OCI-M1 (cell line): ENCODE measurements at regions not wholly inside any gene's neighbourhood (a gene's known extent, or its start where the extent isn't known, plus 50 kb on each side); places are given as distances from the start of the nearest gene placed in this dataset.

Source experiments
- DNase-seq: peaks from one replicate; lab custom pipeline; 2025; lab: John Stamatoyannopoulos, UW

DNA sequence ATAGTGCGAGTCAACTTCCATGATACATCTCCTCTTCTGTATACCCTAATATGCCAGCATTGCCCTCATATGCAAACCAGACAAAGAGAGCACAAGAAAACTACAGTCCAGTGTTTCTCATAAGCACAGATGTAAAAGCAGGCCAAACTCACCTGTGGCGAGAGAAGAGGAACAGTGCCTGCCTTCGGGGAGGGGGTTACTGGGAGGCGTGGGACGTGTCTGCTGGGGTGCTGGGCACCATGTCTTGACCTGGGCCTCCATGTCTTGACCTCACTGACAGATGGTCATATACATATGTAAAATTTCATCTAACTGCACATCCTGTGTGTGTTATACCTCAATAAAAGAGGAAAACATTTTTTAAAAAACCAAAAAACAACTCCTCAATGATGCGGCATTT is 159.3 kb upstream of the PPP1R26 start:
- DNase-seq = no peak

DNA sequence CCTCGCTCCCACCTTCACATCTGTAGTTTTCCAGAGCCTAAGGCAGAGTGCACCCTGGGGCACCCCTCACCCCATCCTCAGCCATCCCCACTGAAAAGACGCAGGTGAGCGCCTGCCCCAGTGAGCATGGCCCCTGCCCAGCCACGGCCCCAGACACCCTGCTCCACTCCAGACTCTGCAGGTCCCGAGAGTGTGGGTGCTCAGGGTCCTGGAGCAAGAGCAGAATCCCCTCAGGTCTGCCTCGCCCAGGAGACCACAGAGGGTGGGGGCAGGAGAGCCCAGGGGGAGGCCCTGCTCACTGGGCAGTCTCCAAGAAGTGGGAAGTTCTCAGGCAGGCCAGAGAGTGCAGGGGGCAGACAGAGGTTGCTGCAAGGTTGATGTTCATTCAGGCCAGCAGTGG is 158.6 kb upstream of the PPP1R26 start:
- DNase-seq = no peak

DNA sequence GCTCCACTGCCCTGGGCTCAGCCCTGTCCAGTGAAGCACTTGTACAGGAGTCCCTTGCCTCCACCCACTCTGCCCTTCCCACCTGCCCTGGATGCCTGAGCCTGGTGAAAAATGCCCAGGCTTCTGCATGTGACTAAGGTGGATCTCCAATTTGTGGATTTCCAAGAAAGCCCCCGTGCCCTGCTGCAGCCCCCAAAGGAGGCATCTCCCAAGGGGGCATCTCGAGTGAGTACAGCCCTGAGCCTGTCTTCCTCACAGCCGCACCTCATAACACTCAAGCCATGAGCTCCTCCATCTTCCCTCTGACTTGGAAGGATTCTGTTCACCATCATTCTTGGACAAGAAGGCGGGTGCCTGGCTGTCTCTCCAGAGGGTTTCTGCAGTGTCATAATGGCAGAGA is 158.0 kb upstream of the PPP1R26 start:
- no peak for DNase-seq

DNA sequence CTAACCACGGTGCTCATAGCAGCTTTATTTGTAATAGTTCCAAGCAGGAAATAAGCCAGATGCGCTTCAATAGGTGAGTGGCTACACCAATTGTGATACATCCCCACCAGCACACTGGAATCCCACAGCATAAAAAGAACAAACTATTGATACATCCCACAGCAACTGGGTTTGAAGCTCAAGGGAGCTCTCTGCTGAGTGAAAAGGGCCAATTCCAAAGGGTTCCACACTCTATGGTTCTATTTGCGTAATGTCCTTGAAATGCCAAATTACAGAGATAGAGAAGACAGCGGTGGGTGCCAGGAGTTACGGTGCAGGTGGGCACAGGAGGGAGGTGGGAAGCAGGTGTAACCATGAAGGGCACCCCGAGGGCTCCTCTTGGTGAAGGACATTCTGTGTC is 155.3 kb upstream of the PPP1R26 start:
- no peak for DNase-seq

DNA sequence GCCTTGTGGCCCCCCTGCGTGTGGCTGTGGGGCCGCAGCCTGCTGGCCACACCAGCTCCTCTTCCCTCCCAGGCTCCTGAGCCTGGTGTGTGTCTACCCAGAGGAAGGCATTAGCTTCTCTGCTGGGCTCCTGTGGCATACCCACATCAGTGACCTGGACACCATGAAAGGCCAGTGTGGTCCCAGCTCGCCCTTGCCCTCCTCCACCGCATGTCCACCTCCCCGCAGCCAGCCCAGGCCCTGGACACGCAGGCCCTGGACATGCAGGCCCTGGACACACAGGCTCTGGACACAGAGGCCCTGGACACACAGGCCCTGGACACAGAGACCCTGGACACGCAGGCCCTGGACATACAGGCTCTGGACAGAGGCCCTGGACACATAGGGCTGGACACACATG is 153.4 kb upstream of the PPP1R26 start:
- DNase-seq = no peak

DNA sequence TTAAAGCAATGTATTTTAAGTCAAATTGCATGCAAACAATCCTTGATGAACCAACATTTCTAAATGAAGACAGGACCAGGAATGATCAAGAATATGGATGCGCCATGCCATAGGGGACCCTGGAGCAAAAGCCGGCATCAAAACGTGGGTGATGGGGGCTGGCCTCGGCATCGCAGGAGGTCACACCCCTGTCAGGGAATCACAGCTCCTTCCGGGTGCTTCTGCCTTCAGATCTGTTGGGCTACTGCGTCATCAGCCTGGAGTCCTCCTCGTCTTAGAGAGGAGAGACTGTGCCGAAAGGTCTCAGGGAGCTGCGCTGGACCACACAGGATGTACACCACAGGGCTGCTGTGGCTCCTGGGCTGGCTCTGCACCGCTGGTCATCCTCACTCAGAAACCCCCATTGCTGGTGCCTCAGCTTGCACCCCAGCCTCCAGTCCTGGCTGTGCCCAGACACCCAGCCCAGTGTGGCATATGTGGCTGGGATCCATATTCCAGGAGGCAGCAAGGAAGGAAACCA is 152.9 kb upstream of the PPP1R26 start:
- DNase-seq = no peak

DNA sequence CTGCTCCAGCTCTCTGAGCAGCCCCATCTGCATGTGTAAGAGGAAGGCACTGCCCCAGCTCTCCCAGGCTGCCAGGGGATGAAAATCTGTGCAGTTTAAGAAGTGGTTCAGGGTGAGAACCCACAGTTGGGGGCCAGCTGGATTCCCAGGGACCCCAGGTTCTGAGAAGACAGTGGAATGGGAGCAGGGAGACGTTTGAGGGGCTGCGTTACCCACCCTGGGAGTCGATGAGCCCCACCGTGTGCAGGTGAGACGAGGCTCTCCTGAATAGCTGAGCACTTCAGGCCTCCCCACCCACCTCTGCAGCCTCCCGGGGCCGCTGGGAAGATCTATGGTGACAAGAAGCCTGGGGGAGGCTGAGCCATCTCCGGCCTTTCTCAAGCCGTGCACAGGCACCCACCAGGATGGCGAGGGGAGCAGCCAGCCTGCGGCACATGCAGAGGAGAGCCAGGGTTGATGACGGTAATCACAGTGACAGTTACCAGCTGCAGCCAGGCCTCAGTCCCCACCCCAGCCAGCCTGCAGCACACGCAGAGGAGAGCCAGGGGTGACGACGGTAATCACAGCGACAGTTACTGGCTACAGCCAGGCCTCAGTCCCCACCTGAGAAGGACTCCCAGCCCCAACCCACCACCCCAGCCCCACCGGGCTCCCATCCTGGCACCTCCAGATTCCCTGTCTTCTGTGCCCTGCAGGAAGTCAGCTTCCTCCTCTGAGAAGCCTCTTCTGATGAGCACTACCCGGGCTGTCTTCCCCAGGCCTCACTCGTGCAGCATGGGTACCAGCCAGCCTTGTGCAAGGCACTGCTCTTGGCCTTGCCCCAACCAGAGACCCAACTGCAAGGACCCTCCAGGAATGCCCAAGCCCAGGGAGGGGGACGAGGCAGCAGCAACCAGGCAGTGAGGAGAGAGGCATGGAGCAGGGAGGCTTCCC is 150.8 kb upstream of the PPP1R26 start:
- no peak for DNase-seq

DNA sequence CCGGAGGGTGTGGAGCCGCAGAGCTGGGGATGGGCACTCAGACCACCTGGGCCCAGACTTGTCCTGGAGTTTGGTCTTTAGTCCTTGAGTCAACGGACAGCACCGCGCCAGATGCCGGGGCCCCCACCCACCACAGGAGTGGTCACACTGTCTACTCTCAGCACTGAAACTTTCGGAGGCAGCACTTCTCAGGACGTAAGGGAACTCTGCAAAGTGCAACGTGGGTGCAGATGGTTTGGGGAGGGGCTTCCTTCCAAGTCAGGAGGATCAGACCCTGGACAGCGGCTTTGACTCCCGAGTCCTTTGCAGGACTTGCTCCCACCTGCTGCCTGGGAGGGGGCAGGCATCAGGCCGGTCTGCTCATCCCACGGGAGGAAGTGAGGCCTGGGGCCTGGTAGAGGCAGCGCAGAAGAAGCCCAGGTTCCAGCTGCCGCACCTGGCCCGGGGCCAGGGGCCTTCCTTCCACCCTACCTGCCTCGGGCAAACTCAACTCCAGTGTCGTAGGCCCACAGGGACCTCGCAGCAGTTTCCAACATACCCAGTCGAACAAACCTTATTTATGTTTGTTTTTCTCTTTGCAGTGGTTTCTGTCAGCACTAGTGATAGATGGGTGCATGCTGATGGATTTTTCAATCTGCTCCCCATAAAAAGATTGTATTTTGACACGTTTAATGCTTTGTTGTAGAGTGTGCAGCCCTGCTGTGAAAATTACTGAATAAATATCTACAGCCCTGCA is 149.8 kb upstream of the PPP1R26 start:
- DNase-seq = no peak

DNA sequence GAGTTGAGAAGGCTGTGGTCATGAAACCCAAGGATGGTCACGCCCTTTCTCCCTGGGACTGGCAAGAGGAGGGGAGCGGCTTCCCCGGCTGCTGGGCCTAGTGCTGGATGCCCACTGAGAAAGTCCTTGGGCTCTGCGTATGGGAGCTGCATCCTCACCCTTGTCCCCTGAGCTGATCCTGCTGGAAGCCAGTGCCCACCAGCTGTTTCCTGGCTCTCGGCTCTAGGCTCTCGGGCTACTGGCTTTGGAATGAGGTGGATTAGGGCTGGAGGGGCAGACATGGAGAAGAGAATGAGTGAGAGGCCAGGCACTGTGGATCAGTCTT is 149.3 kb upstream of the PPP1R26 start:
- DNase-seq = no peak

DNA sequence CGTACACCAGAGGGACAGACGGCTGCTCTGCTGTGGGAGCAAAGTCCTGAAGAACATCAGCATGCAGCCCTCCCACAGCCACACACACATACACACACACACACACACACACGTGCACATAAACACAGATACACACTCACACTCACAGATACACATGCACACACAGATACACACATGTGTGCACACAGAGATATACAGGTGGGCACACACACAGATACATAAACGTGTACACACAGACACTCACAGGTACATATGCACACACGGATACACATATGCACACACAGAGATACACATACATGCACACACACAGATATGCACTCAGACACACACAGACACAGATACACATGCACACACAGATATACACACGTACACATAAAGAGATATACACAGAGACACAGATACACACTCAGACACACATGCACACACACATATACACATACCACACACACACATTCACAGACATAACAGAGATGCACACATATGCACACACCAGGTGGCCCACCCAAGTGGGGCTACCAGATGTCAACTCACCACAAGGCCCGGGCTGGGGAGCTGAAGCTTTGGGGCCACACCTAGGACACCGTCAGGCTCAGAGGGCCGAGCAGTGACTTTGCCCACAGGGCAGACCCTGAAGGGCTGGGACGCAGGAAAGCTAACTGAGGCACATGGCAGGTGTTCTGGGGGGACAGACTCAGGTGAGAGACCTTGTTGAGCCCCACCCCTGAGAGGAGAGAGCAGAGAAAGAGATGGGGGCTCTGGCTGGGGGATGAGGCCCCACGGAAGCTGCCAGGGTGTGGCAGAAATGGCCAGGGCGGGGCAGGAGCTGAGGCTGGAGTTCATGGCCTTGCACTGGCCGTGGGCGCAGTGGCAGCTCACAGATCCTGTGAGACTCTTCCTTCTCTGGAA is 148.6 kb upstream of the PPP1R26 start:
- DNase-seq = no peak

DNA sequence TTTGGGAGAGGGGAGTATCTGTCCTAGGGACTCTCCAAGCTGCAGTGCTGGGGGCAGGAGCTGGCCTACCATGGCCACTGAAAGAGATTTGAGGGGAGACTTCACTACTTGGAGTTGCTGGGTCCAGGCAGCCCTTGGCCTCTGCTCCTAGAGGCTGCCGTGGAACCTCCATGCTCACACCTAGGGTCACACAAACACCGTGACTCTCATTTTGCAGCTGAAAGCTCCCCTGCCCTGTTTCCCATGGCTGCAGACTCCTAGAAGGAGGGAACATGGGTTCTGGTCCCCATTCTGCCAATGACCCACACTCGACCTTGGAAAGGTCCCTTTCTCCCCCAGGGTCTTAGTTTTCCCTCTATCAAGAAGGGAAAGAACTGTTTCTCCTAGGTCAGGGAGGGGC is 147.1 kb upstream of the PPP1R26 start:
- DNase-seq = no peak

DNA sequence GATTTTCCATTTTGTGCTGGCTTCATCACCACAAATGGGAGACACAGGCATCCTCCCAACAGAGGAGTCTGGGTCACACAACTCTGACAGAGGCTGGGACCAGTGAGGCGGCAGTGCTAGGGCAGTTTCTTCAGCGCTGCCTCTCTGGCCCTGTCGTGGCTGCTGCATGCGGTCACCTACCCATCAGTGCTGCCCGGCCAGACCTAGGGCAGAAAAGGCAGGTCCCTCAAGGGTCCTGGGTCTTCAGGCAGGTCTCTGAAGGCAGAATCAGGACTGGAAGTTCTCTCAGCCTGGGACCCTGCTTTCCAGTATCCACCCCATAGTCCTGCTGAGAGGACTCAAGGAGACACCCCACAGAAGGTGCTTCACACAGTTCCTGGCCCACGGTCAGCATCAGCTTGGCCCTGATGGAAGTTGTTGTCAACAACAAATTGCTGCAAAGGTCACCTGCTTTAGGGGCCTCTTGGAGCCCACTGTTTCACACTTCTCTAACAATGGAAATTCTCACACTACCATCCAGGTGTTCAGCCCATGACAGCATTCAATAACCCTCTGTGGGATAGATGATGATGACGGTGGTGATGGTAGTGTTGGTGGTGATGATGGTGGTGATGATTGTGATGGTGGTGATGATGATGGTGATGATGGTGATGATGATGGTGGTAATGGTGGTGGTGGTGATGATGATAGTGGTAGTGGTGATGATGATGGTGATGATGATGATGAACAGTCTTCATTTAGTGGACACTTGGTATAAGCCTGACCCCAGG is 146.4 kb upstream of the PPP1R26 start:
- DNase-seq = no peak

DNA sequence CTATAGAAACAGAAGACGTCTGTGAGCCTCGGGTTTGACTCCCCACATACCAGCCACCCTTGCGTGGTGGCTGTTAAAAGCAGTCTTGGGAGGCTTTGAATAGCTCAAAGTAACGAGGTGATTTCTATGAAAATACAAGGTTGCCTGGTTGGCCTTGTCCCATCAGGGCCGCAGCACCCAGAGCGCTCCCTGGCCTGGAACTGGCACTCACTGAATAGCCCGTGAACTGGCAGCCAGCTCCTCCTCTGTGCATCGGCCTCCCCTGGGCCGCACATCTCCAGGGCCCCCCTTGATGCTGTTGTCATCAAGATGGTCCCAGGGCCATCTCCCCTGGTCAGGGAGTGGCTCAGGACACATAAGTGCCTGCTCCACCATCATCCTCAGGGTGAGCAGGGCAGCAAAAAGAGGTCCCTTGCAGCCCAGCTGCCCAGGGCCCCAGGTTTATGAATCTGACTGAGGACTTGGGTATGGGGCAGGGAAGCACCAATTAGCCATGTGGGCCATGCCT is 144.6 kb upstream of the PPP1R26 start:
- no peak for DNase-seq

DNA sequence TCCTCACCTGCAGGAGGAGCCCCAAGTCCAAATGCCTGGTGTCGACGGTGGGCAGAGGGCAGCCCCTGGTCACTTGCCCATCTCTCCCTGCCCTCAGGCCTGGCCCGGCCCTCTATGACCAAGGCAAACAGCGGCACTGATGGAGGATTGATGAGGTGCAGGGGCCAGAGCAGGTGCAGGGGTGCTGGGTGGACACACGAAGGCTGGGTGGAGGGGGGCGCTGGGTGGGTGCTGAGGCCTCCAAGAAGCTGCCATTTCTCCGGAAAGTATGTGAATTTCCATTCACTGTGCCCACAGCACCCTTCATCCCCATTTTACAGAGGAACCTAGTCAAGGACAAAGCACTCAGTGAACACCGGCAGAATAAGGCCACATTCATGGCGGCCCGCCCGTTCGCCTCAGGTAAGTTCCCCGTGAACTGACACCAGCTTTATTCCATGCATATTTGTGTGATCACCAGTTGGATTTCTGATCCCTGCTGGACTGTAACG is 143.8 kb upstream of the PPP1R26 start:
- DNase-seq = no peak

DNA sequence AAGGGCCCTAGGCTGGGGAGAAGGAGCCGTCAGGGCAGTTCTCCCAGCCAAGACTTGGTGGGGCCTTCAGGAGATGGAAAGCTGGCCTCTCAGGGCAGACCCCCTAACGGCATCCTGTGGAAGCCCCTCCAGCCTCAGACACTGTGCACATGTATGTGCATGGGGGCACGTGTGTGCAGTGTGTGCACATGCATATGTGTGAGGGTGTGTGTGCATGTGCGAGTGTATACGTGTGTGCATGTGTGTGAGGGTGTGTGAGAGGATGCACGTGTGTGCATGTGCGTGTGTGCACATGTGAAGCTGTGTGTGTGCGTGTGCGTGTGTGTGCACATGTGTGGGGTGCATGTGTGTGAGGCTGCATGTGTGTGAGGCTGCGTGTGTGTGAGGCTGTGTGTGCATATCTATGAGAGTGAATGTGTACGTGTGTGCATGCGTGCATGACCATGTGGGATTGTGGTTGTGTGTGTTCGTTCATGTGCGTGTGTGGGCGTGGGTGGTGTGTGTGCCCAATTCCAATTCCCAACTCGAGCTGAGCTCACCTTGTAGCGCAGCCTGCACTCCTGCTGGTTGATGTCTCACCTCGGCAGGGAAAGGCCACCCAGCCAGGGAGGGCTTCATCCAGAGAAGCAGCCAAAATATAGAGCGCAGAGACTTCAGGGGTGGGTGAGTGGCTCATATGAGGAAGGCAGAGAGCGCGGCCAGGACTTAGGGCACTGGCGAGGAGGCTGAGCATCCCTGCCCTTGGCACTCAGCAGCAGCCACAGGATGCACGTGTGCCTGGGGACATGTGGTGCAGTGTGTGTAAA is 142.7 kb upstream of the PPP1R26 start:
- DNase-seq = no peak

DNA sequence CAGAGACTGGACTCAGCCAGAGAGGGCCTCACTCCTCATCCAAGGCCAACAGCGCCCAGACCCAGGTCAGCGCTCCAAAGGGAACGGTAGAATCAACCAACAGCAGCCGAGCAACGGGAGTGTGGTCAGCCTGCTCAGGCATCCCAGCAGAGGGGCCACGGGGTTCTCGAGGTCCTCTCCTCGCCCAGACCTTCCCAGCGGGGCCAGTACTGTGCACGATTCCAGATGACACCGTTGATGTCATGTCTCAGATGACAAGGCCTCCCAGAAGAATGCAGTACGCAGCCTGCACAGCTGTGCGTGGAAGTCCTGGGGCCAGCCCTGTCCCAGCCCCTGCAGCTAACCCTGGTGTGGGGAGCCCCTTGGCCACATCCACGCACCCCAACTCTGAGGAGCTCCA is 141.0 kb upstream of the PPP1R26 start:
- no peak for DNase-seq

DNA sequence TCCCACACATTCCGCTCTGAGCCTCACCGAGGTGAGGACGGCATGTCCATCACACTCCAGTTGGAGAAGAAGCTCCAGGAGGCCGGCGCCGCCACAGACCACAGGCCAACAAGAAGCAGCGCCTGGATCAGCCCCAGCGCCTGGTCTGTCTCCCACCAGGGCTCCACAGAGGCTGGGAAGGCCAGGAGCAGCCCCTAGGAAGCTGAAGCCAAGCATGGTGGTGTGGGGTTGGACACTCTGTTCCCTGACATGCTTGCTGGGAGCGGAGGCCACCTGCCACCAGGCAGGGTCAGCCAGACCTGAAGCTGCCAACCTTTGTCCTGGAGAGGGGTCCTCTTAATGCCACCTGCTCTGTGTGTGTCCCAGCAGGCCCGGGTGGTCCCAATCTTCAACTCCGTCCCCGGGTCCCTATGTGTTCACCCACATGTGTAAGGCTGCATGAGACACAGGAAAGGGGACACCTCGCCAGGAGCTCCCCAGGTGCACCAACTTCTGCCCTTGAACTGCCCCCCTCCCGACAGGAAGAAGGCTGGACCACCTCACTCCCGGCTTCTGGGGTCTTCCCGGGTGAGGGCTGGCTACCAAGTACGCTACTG is 140.1 kb upstream of the PPP1R26 start:
- DNase-seq = no peak

DNA sequence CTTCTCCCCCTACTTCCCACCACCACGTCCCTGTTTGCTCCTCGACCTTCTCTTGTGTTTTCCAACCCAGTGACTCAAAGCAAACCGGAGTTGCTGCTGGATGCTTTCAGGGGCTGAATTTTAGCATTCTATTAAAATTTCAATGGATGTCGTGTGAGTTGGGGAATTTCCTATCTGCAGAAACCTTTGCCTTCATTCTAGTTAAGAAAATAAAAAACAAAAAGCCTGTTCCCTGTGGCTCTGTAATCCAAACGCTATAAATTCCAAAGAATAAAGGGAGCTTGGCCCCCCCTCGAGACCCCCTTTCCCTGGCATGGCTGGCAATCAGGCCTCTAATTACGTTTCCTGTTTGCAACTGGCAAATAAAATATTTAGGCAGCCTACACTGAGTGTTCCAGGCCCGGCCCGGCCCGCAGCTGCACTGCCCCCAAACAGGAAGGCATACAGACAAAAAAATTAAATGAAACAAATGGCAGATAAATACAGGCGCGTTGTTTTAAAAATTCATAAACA is 139.4 kb upstream of the PPP1R26 start:
- DNase-seq = no peak

DNA sequence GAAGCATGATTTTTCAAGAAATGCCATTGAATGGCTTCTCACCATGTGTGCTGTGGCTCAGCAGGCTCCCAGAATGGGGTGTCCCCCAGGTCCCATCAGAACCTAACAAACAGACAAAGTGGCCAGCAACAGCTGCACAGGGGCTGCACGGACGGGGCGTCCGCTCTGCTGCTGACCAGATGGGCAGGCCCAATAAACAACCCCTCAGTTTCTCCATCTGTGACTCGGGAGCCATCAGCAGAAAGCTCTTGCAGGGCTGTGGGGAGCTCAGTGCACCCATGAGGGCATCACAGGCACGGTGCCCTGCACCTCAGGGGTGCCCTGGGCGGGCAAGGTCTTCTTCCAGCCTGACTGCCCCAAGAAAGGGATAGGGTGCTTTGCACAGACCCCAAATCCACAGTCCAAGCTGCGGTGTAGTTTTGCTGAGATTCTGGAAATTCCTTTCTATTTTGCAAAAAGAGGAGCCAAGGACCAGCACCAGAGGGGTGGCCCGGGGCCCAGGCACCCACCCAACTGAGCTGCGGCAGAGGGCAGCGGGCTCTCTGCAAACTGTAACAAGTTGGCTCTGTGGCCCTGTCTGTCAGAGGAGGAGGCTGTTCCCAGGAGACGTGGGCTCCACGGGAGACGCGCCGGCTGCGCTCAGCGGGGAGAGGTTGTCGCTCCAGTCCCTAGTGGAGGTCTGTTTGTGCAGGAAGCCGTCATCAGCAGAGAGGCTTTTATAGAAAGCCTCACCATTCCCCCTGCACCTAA is 138.7 kb upstream of the PPP1R26 start:
- no peak for DNase-seq
